HG03354 (cell line): ENCODE measurements at regions not wholly inside any gene's neighbourhood (a gene's known extent, or its start where the extent isn't known, plus 50 kb on each side); places are given as distances from the start of the nearest gene placed in this dataset.
"Not testable (repeated sequence)": the region's sequence is repeated elsewhere in the genome, so short reads cannot be mapped to it uniquely, and the experiment has no call there.

Experiments used
- ATAC-seq: cut with Tn5 transposase; IDR thresholded peaks from one replicate; pipeline ENCODE4 v1.9.1; 2021; ENCODE audit warnings: mild to moderate bottlenecking; ENCODE audit not compliant: unreplicated experiment, poor library complexity, severe bottlenecking

DNA sequence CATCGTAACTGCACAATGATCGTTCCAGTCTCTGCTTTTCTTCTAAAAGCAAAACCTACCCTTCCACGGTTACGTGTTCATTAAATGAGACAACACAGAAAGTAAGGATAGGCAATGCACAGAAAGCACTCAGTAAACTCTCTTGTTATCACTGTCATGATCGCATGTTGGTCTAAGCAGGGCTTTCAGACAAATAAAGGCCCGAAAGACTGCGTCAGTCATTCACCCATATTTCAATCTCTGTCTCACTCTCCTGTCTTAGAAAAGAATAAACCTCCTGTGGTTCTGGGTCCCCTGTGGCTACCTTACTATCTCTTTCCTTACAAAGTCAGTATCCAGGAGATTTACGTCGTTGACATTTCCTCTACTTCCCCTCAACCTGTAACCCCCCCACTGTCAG, 160.9 kb downstream of the VAPA start:
- no peak for ATAC-seq

DNA sequence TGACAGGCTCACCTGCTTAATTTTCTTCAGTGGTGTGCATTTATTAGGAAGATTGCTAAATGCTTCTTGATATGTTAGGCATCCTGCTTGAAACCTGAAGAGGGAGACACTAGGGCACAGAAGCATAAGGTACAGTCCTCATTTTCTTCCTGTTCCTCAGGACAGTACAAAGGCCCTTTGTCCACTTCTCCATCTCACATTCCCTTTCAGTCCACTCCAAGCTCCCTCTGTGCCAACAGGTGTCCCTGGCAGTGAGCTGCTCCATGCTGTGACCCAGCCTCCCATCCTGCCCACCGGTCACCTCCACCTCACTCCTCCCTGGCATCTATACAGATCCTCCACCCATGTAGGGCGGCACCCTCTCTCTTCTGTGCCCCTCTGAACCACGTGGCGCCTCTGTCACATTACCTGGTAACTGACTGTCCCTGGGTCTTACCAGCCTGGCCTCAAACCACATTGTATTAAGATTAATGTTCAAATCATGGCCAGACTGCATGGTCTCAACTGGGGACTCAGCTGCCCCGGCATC, 162.8 kb downstream of the VAPA start:
- ATAC-seq: no peak

DNA sequence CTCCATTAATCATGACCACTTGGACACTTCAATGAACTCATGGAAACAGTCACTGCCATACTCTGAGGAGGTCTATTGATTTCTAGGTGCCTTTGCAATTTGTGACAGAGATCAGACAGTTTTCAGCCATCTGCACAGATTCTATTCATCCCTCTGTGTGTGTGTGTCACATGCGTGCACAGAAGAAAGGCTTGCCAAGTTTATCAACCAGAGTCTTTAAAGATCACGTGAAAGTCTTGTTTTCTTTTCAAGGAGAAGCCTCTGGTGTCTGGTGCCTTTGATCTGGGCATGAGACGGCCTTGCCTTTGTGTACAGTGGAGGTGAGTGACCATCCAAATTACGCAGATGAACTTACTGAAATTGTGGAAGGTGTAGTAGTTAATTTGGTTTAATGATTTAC, 164.2 kb downstream of the VAPA start:
- no peak for ATAC-seq

GRCh38 chr18:10080372-10080771, 166.6 kb downstream of the VAPA start:
- no peak for ATAC-seq

DNA sequence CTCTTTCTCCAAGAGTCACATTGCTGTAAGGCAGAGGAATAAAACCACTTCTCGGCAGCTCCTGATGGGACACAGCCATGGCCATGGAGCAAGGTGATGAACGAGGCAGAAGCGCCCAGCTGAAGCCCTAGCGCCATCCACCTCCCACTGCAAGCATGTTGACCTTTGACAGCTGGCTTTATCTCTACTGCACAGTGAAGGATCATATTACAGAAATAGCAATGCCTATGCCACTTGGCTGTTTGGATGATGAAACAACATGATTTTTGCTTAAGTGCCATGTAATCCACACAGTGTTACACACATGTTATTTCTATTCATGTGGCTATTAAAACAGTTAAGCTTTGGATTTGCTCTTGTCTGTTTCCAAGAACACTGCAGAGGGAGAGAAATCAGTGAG, 167.7 kb downstream of the VAPA start:
- ATAC-seq: no peak

DNA sequence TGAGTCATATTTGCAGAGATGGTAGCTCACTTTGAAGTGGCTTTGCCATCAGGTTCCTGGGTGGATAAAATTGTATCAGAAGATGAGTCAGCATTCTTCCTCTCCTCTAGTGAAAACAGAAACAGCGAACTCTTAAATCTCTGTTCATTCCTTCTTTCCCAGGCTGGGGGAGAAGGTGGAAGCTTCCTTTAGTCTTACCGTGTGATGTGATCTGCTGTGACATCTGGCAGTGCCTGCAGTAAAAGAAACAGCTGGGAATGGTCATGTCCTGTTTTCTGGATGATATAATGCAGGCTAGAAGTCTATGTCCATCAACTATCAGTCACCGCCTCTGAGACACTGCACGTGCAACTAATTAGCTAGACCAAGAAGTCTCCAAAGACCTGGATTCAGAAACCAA, 171.6 kb downstream of the VAPA start:
- no peak for ATAC-seq

DNA sequence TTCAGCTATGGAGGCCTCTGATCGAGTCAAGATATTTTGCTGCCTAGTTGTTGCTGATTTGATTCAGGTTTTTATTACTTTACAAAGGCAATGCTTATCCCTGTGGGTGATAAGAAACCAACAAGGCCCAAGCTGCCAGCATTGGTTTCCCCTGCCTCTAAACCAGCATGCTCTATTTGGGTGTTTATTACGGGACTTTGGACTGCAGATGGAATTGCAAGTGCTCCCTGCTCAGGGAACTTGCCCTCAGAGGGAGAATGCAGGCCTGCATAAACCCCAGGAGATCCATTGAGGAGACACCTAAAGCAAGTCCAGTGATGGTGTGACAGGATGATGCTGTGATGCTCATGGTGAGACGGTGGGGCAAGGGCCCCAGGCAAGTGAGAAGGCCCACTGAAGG, 172.1 kb downstream of the VAPA start:
- ATAC-seq: no peak

- no peak for ATAC-seq
Measured at GRCh38 chr18:10086458-10087210, 172.8 kb downstream of the VAPA start.

DNA sequence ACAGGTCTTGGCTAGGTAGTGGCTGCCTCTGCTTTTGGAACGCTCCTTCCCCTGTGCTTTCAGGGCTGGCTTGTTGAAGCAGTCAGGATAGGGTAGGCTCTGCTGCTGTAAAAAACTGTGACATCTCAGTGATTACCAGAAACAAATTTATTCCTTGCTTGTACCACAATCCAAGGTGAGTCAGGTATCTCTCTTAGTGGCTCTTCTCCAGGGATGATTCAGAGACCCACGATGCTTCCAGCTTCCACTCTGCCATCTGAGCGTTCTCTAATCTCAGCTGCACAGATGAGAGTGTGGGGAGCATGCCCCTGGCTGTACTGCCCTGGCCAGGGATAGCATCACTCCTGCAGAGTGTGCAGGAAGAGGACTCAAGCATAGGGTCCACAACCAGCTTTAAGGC, 174.9 kb downstream of the VAPA start:
- no peak for ATAC-seq

DNA sequence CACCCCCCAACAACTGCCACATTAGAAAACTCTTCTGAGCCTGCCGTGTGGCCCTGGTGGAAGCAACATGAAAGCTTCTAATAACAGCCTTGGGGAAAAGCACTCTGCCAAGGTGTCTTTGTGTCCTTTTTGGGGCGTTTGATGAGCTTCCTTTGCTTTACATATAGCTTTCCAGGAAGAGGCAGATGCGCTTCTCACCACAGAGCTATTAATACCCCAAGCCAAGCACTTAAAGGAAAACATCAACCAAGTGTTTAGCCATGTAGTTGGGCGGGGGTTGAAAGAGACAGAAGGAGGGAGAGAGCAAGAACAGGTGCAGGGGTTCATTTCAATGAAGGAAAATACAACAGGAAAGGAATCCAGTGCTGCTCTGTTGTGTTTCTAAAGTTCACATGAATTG, 176.1 kb downstream of the VAPA start:
- ATAC-seq: no peak

- ATAC-seq: no peak
Measured at GRCh38 chr18:10090668-10091067, 176.9 kb downstream of the VAPA start.

DNA sequence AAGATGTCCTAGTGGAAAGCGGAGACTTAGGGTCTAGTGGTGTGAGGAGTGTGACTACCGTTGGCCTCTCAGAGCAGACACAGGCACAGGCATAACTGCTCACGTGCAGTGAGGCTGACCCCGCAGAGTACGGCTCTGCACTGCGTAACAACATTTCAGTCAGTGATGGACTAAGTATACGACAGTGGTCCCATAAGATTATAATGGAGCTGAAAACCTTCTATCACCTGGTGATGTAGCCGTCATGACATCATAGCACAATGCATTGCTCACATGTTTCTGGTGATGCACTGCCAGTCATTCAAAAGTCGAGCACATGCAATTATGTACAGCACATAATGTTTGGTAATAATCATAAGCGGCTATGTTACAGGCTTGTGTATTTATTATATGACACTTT, 179.6 kb downstream of the VAPA start:
- ATAC-seq: no peak

DNA sequence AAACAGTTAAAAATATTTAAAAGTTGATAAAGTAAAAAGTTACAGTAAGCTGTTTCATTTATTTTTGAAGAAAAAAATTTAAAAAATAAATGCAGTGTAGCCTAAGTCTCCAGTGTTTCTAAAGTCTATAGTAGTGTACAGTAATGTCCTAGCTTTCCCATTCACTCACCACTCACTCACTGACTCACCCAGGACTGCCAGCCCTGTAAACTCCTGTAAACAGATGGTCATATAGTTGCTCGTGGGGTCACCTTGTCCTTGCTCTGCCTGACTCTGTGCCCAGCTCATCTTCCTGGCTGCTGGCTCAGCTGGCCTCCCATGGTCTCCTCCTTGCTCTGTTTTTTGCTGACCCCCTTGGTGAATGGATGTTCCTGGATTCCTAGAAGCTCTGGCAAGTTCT, 180.3 kb downstream of the VAPA start:
- no peak for ATAC-seq

DNA sequence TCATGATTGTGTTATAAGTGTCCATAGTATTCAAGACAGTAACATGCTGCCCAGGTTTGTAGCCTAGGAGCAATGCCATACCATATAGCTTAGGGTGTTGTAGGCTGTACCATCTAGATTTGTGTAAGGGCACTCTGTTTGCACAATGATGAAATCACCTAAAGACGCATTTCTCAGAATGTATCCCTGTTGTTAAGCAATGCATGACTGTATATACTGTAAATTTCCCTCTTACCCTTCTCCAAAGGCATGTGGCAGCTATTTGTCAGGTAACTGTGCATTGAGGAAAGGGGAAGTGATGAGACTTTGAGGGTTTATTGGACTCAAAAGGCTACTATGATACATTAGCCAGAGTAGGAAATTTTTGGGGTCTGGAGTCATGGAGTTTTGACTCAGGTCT, 180.8 kb downstream of the VAPA start:
- ATAC-seq: no peak

- ATAC-seq: no peak
Measured at GRCh38 chr18:10095356-10095755, 181.5 kb downstream of the VAPA start.

DNA sequence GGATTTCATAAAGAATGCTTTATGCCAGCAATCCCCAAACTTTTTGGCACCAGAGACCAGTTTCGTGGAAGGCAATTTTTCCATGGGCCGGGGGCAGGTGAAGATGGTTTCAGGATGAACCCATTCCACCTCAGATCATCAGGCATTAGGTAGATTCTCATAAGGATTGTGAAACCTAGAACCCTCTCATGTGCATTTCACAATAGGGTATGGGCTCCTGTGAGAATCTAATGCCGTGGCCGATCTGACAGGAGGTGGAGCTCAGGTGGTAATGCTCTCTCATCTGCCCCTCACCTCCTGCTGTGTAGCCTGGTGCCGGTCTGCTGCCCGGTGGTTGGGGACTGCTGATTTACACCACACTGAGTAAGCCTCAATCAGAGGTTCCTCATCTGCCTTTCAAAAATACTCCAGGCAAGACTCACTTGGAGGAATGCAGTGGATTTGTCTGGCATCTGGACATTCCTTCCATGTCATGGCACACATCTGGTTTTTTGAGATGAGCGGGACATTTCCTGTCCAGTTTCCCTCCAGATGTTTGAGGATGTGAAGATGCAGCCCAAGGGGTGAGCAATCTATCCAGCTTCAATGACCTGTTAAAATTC, 185.8 kb downstream of the VAPA start:
- no peak for ATAC-seq

- ATAC-seq: no peak
Measured at GRCh38 chr18:10100196-10100595, 186.4 kb downstream of the VAPA start.

GRCh38 chr18:10100941-10101701, 187.3 kb downstream of the VAPA start:
- ATAC-seq: no peak

DNA sequence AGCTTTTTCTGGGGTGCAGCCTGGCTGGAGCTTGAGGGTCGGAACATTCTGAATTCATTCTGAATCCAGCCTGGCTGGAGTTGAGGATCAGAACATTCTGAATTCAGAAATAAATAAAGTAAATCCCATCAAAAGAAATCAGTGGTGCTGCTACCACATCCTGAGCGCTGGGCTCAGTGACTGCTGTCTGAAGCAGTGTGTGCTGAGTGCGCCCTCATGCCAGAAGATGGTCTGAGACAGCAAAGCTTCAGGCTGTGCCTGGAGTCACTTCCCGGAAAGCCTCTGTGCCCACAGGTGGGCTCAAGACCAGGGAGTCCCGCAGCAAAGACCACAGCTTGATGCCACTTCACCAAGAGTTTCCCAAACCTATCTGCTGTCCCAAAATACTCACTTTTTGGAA, 187.9 kb downstream of the VAPA start:
- no peak for ATAC-seq

- not testable (repeated sequence) for ATAC-seq
Measured at GRCh38 chr18:10105118-10105517, 191.3 kb downstream of the VAPA start.

DNA sequence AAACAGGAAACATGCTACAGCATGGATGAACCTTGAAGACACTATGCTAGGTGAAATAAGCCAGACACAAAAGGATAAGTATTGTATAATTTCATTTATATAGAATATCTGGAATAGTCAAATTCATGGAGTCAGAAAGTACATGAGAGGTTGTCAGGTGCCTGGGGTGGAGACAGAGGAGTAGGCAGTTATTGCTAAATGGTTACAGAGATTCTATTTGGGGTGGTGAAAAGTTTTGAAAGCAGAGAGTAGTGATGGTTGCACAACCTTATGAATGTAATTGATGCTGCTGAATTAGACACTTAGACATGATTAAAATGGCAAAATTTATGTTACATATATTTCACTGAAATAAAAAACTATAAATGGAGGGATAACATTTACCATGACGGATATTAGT, 197.4 kb downstream of the VAPA start:
- ATAC-seq: no peak
